K562 (cell line): ENCODE measurements at regions not wholly inside any gene's neighbourhood (a gene's known extent, or its start where the extent isn't known, plus 50 kb on each side); places are given as distances from the start of the nearest gene placed in this dataset.

ENCODE experiments used
- ATAC-seq: fragments of 200-7000 bp; cut with Tn5 transposase; 3 replicates; pipeline ENCODE4 v1.9.1; 2020; ENCODE audit warnings: moderate library complexity
- BruUV-seq: library from RNA; stranded (reverse); fragments of 400-500 nt; replicated peaks from 2 replicates; lab custom pipeline; 2021; lab: Mats Ljungman, UMichigan
- CTCF ChIA-PET: fragments of 300-600 bp; formaldehyde crosslinking; extraction: SDS; loops from one replicate; lab custom pipeline; 2021; ENCODE audit warnings: low intra/inter-chr PET ratio; lab: Yijun Ruan, JAX
- POLR2A ChIA-PET: fragments of 300-600, 350-650 bp; sonication (Branson Sonifier 250); formaldehyde crosslinking; extraction: SDS; loops from one replicate; lab custom pipeline; 2021; ENCODE audit warnings: antibody characterized with exemption, inconsistent platforms; lab: Yijun Ruan, JAX
- DNase-seq, 4 experiments: peaks; one replicate each; pipeline versions ENCODE4 v3.0.0 to v3.0.0-alpha.2; 2011 to 2018; ENCODE audit warnings: low spot score in 3 of 4, mixed read lengths in 3 of 4; ENCODE audit errors: extremely low read depth in 1 of 4
- FAIRE-seq: peaks from 2 replicates; lab custom pipeline; 2011; peaks lifted over from hg19 to GRCh38; lab: Jason Lieb, UNC
- H2AFZ ChIP-seq: 2 replicates; pipeline ENCODE4 v1.6.0; 2011; ENCODE audit warnings: low read depth, low read length, control low read depth, inconsistent platforms
- H3K27ac ChIP-seq: fragments of 200-600 bp; 3 replicates; pipeline ENCODE4 v1.8.0; 2011; ENCODE audit warnings: low read depth, mild to moderate bottlenecking, control low read depth, inconsistent platforms, low read length, moderate library complexity, mixed read lengths; ENCODE audit errors: extremely low read depth
- H3K27me3 ChIP-seq, 2 experiments: fragments of 300-600 bp in 1 of 2; 2 replicates in 1 of 2; 3 replicates in 1 of 2; pipeline versions ENCODE4 v1.6.0 to v1.8.0; 2011; ENCODE audit warnings: inconsistent platforms in 2 of 2, low read length in 2 of 2, mild to moderate bottlenecking in 1 of 2, mixed read lengths in 1 of 2, moderate library complexity in 1 of 2; ENCODE audit not compliant: control insufficient read depth in 2 of 2, insufficient read depth in 2 of 2
- H3K36me3 ChIP-seq: fragments of 300-600 bp; 3 replicates; pipeline ENCODE4 v1.8.0; 2011; ENCODE audit warnings: mild to moderate bottlenecking, low read length, inconsistent platforms; ENCODE audit not compliant: control insufficient read depth, insufficient read depth
- H3K4me1 ChIP-seq, 2 experiments: fragments of 200-600 bp in 1 of 2; replicated peaks in 1 of 2; 2 replicates in 1 of 2; 3 replicates in 1 of 2; pipeline versions ENCODE4 v1.5.1 to v1.8.0; 2011; ENCODE audit warnings: inconsistent platforms in 2 of 2, low read length in 2 of 2, mild to moderate bottlenecking in 1 of 2, mixed read lengths in 1 of 2, moderate library complexity in 1 of 2; ENCODE audit not compliant: control insufficient read depth in 2 of 2, insufficient read depth in 2 of 2
- H3K4me2 ChIP-seq: 2 replicates; pipeline ENCODE4 v1.6.1; 2011; ENCODE audit warnings: low read length, control low read depth, inconsistent platforms, mixed read lengths; ENCODE audit not compliant: insufficient read depth
- H3K4me3 ChIP-seq: fragments of 200-600 bp; sonication (generic), shearing (Covaris generic); 2 replicates; pipeline ENCODE4 v1.5.1; 2016; ENCODE audit warnings: control low read depth, inconsistent platforms
- H3K79me2 ChIP-seq: fragments of 200-600 bp; 3 replicates; pipeline ENCODE4 v1.8.0; 2011; ENCODE audit warnings: low read length, inconsistent platforms; ENCODE audit not compliant: control insufficient read depth, insufficient read depth
- H3K9ac ChIP-seq, 2 experiments: 2 replicates each; pipeline versions ENCODE4 v1.6.0 to v1.6.1; 2011; ENCODE audit warnings: low read depth in 2 of 2, low read length in 2 of 2, control low read depth in 1 of 2, inconsistent platforms in 1 of 2, mild to moderate bottlenecking in 1 of 2, mixed read lengths in 1 of 2; ENCODE audit not compliant: insufficient read depth in 1 of 2
- H3K9me1 ChIP-seq: one replicate; pipeline ENCODE4 v1.6.0; 2011; ENCODE audit warnings: inconsistent platforms, mild to moderate bottlenecking, low read length, moderate library complexity; ENCODE audit not compliant: control insufficient read depth, insufficient read depth
- H3K9me3 ChIP-seq: replicated peaks from 2 replicates; pipeline ENCODE4 v1.5.1; 2011; ENCODE audit warnings: low read depth, low read length, inconsistent platforms; ENCODE audit not compliant: control insufficient read depth, insufficient read depth
- H4K20me1 ChIP-seq: replicated peaks from 2 replicates; pipeline ENCODE4 v1.6.1; 2011; ENCODE audit warnings: low read length, inconsistent platforms, mixed read lengths; ENCODE audit not compliant: control insufficient read depth, insufficient read depth
- CEBPG ChIP-seq, 3 experiments: fragments of 200-800 bp in 1 of 3; sonication (Bioruptor generic) in 1 of 3; sonication (generic) in 1 of 3; formaldehyde crosslinking in 1 of 3; IDR thresholded peaks in 2 of 3; conservative IDR thresholded peaks in 1 of 3; 2 replicates each; pipeline versions ENCODE4 v1.6.1 to v1.8.0; 2016 to 2022; ENCODE audit warnings: missing compliant biosample characterization in 2 of 3, missing genetic modification characterization in 2 of 3, mild to moderate bottlenecking in 1 of 3, missing genetic modification reagents in 1 of 3
- WGBS: fragments of 100-300 bp; shearing (Covaris generic); methylation state at CpG from one replicate; pipeline ENCODE4 v1.1.6; 2016; ENCODE audit warnings: low coverage, mixed read lengths; ENCODE audit not compliant: insufficient coverage; ENCODE audit errors: missing lambda C conversion rate; 5-methylcytosine and 5-hydroxymethylcytosine counted together
- in situ Hi-C: fragments of 300-500 bp; cut with MboI; formaldehyde crosslinking; loops from 4 replicates; pipeline ENCODE4 v1.15.0; 2018; ENCODE audit warnings: inconsistent platforms, mixed read lengths
- intact Hi-C: fragments of 100-400 bp; cut with micrococcal nuclease; formaldehyde crosslinking; loops from 2 replicates; pipeline ENCODE4 v1.14.2; 2022
- TF ChIP-seq, protein P1 (sequence below), 2 experiments: IDR thresholded peaks in 1 of 2; conservative IDR thresholded peaks in 1 of 2; 2 replicates each; pipeline ENCODE4 v1.6.1; 2016; ENCODE audit warnings: low read depth in 2 of 2, mild to moderate bottlenecking in 1 of 2, missing compliant biosample characterization in 1 of 2, missing genetic modification characterization in 1 of 2, moderate library complexity in 1 of 2
- TF ChIP-seq, protein P2 (sequence below): fragments of 250-450 bp; sonication (Bioruptor Pico); IDR thresholded peaks from 2 replicates; pipeline ENCODE4 v1.9.0; 2021; ENCODE audit warnings: mild to moderate bottlenecking, inconsistent platforms
- TF ChIP-seq, protein P3 (sequence below): IDR thresholded peaks from 2 replicates; pipeline ENCODE4 v1.6.1; 2014; ENCODE audit warnings: antibody characterized with exemption

DNA sequence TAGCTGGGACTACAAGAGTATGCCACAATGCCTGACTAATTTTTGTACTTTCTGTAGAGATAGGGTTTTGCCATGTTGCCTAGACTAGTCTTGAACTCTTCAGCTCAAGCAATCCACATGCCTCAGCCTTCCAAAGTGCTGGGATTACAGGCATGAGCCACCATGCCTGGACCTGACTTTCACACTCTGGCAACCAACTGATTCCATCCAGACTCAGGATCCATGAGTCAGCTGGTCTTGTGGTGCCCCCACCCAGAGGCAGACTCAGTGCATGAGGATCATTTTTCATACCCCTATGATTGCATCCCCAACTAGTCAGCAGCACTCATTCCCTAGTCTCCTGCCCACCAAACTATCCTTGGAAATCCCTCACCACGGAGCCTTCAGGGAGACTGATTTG, 375.9 kb downstream of the ANXA1 start (continued):
- TF ChIP-seq, protein P1, sequence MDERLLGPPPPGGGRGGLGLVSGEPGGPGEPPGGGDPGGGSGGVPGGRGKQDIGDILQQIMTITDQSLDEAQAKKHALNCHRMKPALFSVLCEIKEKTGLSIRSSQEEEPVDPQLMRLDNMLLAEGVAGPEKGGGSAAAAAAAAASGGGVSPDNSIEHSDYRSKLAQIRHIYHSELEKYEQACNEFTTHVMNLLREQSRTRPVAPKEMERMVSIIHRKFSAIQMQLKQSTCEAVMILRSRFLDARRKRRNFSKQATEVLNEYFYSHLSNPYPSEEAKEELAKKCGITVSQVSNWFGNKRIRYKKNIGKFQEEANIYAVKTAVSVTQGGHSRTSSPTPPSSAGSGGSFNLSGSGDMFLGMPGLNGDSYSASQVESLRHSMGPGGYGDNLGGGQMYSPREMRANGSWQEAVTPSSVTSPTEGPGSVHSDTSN (CRISPR knock-in tag; IDR thresholded peaks at IDR 0.05; ENCODE audit: low read depth): no peak
- TF ChIP-seq, protein P1 (tag; conservative IDR thresholded peaks at IDR 0.05; ENCODE audit: low read depth): no peak
- no peak for TF ChIP-seq CEBPG (CRISPR knock-in tag; IDR thresholded peaks at IDR 0.05)
- TF ChIP-seq CEBPG (tag; conservative IDR thresholded peaks at IDR 0.05 in 1 of 2, IDR thresholded peaks at IDR 0.05 in 1 of 2): no peak
- TF ChIP-seq, all 486 proteins: peak for 0

DNA sequence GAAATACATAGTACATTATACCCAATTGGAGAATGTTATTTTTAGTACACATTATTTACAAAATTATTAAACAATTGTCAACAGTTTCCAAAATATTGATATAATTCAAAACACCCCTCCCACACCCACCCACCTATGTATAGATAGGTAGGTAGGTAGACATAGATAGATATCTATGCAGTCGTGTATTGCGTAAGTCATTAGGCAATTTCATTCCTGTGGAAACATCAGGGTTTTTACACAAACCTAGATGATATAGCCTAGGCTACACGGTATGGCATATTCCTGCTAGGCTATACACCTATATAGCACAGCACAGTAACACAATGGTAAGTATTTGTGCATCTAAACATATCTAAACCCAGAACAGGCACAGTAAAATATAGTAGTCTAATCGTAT, 377.3 kb downstream of the ANXA1 start:
- Histone ChIP-seq H3K4me1 (no peaks in the 10 kb centered on the region), H3K79me2 (no peaks in the 10 kb centered on the region), H3K9me1 (no peaks in the 10 kb centered on the region), H3K9me3 (no peaks in the 10 kb centered on the region), H3K36me3 (no peaks in the 10 kb centered on the region), H2AFZ (no peak overlapping the region), H3K4me3 (no peak overlapping the region), H3K9ac (no peak overlapping the region), H3K4me2 (no peak overlapping the region), H3K27me3 (no peaks in the 10 kb centered on the region), H3K27ac (no peak overlapping the region), H4K20me1 (no peaks in the 10 kb centered on the region)
- DNase-seq (no peak), ATAC-seq (no peak), FAIRE-seq (no peak)
- CTCF ChIA-PET: no interaction called here
- in situ Hi-C loops: no loop called here
- intact Hi-C loops: no loop called here
- WGBS: 23% methylated on average over 4 of the region's 4 CpGs
- BruUV-seq: no TSS peak
- TF ChIP-seq, protein P2, sequence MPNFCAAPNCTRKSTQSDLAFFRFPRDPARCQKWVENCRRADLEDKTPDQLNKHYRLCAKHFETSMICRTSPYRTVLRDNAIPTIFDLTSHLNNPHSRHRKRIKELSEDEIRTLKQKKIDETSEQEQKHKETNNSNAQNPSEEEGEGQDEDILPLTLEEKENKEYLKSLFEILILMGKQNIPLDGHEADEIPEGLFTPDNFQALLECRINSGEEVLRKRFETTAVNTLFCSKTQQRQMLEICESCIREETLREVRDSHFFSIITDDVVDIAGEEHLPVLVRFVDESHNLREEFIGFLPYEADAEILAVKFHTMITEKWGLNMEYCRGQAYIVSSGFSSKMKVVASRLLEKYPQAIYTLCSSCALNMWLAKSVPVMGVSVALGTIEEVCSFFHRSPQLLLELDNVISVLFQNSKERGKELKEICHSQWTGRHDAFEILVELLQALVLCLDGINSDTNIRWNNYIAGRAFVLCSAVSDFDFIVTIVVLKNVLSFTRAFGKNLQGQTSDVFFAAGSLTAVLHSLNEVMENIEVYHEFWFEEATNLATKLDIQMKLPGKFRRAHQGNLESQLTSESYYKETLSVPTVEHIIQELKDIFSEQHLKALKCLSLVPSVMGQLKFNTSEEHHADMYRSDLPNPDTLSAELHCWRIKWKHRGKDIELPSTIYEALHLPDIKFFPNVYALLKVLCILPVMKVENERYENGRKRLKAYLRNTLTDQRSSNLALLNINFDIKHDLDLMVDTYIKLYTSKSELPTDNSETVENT (CRISPR knock-in tag): no peak
- TF ChIP-seq, protein P3, sequence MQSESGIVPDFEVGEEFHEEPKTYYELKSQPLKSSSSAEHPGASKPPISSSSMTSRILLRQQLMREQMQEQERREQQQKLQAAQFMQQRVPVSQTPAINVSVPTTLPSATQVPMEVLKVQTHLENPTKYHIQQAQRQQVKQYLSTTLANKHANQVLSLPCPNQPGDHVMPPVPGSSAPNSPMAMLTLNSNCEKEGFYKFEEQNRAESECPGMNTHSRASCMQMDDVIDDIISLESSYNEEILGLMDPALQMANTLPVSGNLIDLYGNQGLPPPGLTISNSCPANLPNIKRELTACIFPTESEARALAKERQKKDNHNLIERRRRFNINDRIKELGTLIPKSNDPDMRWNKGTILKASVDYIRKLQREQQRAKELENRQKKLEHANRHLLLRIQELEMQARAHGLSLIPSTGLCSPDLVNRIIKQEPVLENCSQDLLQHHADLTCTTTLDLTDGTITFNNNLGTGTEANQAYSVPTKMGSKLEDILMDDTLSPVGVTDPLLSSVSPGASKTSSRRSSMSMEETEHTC: no peak
- TF ChIP-seq CEBPG (CRISPR knock-in tag; IDR thresholded peaks at IDR 0.05) (no peak), CEBPG (tag; conservative IDR thresholded peaks at IDR 0.05 in 1 of 2, IDR thresholded peaks at IDR 0.05 in 1 of 2) (0 out of 4 replicates have a peak, but pooled peaks of 1 of the 2 experiments have one; percentile 12)
- POLR2A ChIA-PET: no interaction called here
